ENCODE measurements at regions not wholly inside any gene's neighbourhood (a gene's known extent, or its start where the extent isn't known, plus 50 kb on each side); places are given as distances from the start of the nearest gene placed in this dataset.

- DNase-seq (ENCODE audit: low read depth) = no peak
- Histone ChIP-seq H3K27me3 (ENCODE audit: control insufficient read depth, insufficient read depth, low read length) (peaks cover 21% of the 10 kb centered on the region), H3K4me3 (ENCODE audit: low read depth, low read length) (no peak overlapping the region), H3K36me3 (ENCODE audit: control insufficient read depth, insufficient read depth, low read length) (no peaks in the 10 kb centered on the region)
- no peak for TF ChIP-seq CTCF (IDR thresholded peaks at IDR 0.05; ENCODE audit: insufficient read depth, low read length, poor library complexity, severe bottlenecking)
Measured at GRCh38 chr17:36672403-36672918, 71.1 kb downstream of the MRM1 start.

GRCh38 chr17:36673068-36673467, 71.7 kb downstream of the MRM1 start:
- H3K4me3 ChIP-seq (ENCODE audit: low read depth, low read length) = no peak overlapping the region
- no peak for DNase-seq (ENCODE audit: low read depth)
- TF ChIP-seq CTCF (IDR thresholded peaks at IDR 0.05; ENCODE audit: insufficient read depth, low read length, poor library complexity, severe bottlenecking) = no peak
- H3K36me3 ChIP-seq (ENCODE audit: control insufficient read depth, insufficient read depth, low read length) = no peaks in the 10 kb centered on the region
- peaks cover 21% of the 10 kb centered on the region for H3K27me3 ChIP-seq (ENCODE audit: control insufficient read depth, insufficient read depth, low read length)

- TF ChIP-seq CTCF (IDR thresholded peaks at IDR 0.05; ENCODE audit: insufficient read depth, low read length, poor library complexity, severe bottlenecking) = no peak
- peaks cover 21% of the 10 kb centered on the region for H3K27me3 ChIP-seq (ENCODE audit: control insufficient read depth, insufficient read depth, low read length)
- no peak for DNase-seq (ENCODE audit: low read depth)
Measured at GRCh38 chr17:36673637-36674277, 72.4 kb downstream of the MRM1 start.

GRCh38 chr17:36674278-36674650, 72.9 kb downstream of the MRM1 start:
- no peak for TF ChIP-seq CTCF (IDR thresholded peaks at IDR 0.05; ENCODE audit: insufficient read depth, low read length, poor library complexity, severe bottlenecking)
- Histone ChIP-seq H3K27me3 (ENCODE audit: control insufficient read depth, insufficient read depth, low read length) (peaks cover 24% of the 10 kb centered on the region), H3K4me3 (ENCODE audit: low read depth, low read length) (no peak overlapping the region), H3K36me3 (ENCODE audit: control insufficient read depth, insufficient read depth, low read length) (no peaks in the 10 kb centered on the region)
- no peak for DNase-seq (ENCODE audit: low read depth)

More at GRCh38 chr17:36673637-36674277, 72.4 kb downstream of the MRM1 start:
- Histone ChIP-seq H3K36me3 (ENCODE audit: control insufficient read depth, insufficient read depth, low read length) (no peaks in the 10 kb centered on the region), H3K4me3 (ENCODE audit: low read depth, low read length) (no peak overlapping the region)

GRCh38 chr17:36675250-36675649, 73.9 kb downstream of the MRM1 start:
- no peak overlapping the region for H3K4me3 ChIP-seq (ENCODE audit: low read depth, low read length)
- no peaks in the 10 kb centered on the region for H3K36me3 ChIP-seq (ENCODE audit: control insufficient read depth, insufficient read depth, low read length)
- peaks cover 22% of the 10 kb centered on the region for H3K27me3 ChIP-seq (ENCODE audit: control insufficient read depth, insufficient read depth, low read length)
- TF ChIP-seq CTCF (IDR thresholded peaks at IDR 0.05; ENCODE audit: insufficient read depth, low read length, poor library complexity, severe bottlenecking) = no peak
- no peak for DNase-seq (ENCODE audit: low read depth)

- DNase-seq (ENCODE audit: low read depth) = no peak
- TF ChIP-seq CTCF (IDR thresholded peaks at IDR 0.05; ENCODE audit: insufficient read depth, low read length, poor library complexity, severe bottlenecking) = no peak
- Histone ChIP-seq H3K4me3 (ENCODE audit: low read depth, low read length) (no peak overlapping the region), H3K27me3 (ENCODE audit: control insufficient read depth, insufficient read depth, low read length) (peaks cover 20% of the 10 kb centered on the region), H3K36me3 (ENCODE audit: control insufficient read depth, insufficient read depth, low read length) (no peaks in the 10 kb centered on the region)
Measured at GRCh38 chr17:36675786-36676185, 74.4 kb downstream of the MRM1 start.

All from kidney epithelial cell (primary cell).